ENCODE measurements at regions not wholly inside any gene's neighbourhood (a gene's known extent, or its start where the extent isn't known, plus 50 kb on each side); places are given as distances from the start of the nearest gene placed in this dataset.

DNA sequence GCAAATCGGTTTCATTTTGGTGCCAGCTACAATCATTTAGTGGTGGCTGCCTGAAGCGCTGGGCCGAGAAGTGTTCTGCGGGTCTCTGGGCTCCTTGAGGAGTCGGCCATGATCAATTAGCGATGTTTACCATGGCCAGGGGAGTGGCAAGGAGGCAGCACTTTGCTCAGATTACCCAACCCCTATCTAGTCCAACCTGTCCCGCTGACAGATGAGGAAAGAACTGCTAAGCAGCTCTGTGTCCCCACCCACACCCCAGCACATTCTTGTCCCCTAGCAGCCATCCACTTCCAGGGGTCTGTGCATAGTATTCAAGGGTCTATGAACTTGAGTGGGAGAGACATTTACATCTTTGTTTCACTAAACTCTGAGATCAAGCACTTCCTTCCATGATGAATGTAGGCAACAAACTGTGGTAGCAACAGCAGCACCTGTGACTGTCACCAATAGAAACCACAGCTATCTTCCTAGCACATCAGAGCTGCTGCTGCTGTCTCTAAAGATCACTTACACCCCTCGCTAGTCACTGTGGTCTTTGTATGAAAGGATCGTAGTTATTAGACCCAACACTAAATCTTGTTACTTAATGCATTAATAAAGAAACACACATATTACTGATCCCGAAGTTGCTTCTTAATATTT, 331.6 kb downstream of the BCOR start:
- TF ChIP-seq, protein P1, sequence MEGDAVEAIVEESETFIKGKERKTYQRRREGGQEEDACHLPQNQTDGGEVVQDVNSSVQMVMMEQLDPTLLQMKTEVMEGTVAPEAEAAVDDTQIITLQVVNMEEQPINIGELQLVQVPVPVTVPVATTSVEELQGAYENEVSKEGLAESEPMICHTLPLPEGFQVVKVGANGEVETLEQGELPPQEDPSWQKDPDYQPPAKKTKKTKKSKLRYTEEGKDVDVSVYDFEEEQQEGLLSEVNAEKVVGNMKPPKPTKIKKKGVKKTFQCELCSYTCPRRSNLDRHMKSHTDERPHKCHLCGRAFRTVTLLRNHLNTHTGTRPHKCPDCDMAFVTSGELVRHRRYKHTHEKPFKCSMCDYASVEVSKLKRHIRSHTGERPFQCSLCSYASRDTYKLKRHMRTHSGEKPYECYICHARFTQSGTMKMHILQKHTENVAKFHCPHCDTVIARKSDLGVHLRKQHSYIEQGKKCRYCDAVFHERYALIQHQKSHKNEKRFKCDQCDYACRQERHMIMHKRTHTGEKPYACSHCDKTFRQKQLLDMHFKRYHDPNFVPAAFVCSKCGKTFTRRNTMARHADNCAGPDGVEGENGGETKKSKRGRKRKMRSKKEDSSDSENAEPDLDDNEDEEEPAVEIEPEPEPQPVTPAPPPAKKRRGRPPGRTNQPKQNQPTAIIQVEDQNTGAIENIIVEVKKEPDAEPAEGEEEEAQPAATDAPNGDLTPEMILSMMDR (IDR thresholded peaks at IDR 0.05), result no peak
- TF ChIP-seq POLR2A (IDR thresholded peaks at IDR 0.05), result no peak

Measured in thyroid gland (tissue), 4 donors.